CD4-positive, alpha-beta T cell treated with Interleukin-4 for 4 hours (primary cell): ENCODE measurements at regions not wholly inside any gene's neighbourhood (a gene's known extent, or its start where the extent isn't known, plus 50 kb on each side); places are given as distances from the start of the nearest gene placed in this dataset.
"Not testable (repeated sequence)": the region's sequence is repeated elsewhere in the genome, so short reads cannot be mapped to it uniquely, and the experiment has no call there.

ENCODE experiments used
- DNase-seq: peaks from one replicate; pipeline ENCODE4 v3.0.0-alpha.2; 2020

DNA sequence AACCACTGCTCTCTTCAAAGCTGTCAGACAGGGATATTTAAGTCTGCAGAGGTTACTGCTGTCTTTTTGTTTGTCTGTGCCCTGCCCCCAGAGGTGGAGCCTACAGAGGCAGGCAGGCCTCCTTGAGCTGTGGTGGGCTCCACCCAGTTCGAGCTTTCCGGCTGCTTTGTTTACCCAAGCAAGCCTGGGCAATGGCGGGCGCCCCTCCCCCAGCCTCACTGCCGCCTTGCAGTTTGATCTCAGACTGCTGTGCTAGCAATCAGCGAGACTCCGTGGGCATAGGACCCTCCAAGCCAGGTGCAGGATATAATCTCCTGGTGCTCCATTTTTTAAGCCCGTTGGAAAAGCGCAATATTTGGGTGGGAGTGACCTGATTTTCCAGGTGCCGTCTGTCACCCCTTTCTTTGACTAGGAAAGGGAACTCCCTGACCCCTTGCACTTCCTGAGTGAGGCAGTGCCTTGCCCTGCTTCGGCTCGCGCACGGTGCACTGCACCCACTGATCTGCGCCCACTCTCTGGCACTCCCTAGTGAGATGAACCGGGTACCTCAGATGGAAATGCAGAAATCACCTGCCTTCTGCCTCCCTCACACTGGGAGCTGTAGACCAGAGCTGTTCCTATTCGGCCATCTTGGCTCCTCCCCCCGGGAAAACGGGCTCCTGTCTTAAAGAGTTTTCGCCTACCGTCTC is 758.3 kb upstream of the NXPH2 start:
- not testable (repeated sequence) for DNase-seq

DNA sequence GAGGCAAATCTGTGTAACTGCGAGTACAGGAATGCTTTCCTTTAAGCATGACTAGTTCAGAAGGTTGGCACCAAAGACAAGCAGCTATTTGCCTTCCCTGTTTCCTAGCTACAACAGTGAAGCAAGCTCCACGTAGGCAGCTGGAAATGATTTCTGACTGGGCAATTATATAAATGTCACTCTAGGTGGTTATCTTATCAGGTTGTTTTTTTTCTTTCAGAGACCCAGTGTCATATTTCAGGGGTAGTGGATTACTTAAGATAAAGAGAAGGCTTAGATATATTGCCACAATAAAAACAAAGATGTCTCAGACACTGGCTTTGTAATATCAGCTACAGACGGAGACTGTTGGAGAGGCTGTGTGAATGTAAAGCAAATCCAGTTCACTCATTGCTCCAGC is 748.9 kb upstream of the NXPH2 start:
- no peak for DNase-seq

DNA sequence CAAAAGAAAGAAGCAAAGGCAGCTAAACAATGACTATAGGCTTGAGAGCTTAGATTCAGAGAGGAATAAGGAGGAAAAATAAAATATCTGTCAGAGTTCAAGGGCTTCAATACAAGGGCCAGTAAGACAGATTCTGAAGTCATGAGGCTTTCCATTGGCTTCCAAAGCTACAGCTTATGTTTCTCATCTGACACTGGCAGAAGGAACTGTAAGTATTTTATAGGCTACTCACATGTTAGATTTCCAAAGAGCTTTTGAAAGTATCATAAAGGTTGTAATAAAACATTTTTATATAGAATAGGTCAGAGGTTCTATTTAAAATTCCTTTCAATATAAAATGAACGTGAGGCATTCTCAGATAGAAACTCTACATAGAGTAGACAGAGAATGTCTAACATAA is 746.6 kb upstream of the NXPH2 start:
- no peak for DNase-seq

DNA sequence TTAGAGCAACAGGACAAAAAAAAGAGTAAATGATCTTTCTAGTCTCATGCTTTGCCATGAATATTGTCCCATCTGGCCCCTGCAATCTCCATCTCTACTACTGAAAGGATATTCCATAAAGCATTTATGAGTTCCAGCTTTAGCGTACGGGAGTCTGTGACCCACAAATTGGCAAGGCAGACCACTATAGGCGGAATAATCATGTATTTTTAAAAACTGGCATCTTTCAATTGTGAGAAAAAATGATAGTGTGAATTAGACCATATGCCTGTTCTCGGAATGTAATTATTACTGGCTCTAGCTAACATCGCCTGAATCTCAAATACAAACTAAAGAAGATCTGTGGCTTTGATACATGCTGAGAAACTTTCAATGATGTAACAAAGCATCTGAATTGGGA is 738.1 kb upstream of the NXPH2 start:
- DNase-seq: no peak

DNA sequence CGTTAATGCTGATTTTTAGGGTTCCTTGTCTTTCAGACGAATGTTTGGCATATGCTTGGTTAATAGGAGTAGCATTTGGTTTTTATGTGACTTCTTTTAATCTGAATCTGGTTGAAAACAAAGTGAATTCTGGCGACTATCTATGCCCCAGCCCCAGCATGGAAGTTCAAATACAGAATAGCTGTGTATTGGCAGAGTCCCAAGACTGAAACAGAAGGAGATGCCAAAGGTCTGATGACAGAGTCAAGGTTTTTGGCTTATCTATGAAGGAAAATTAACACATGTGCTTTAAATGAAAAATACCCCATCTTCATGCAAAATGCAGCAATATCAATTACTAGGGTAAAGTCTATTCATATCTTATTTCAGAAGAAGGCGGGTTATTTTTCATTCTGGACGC is 734.8 kb upstream of the NXPH2 start:
- DNase-seq: no peak

DNA sequence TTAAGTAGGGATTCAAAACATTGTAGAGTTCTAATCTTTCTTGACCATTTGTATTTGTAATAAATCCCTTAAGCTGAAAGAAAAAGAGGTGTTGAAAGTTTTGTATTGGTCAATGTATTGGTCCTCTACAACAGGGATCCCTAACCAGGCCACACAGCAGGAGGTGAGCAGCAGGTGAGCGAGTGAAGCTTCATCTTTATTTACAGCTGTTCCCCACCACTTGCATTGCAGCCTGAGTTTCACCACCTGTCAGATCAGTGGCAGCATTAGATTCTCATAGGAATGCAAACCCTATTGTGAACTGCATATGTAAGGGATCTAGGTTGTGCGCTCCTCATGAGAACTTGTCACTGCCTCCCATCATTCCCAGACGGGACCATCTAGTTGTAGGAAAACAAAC is 715.7 kb upstream of the NXPH2 start:
- no peak for DNase-seq

DNA sequence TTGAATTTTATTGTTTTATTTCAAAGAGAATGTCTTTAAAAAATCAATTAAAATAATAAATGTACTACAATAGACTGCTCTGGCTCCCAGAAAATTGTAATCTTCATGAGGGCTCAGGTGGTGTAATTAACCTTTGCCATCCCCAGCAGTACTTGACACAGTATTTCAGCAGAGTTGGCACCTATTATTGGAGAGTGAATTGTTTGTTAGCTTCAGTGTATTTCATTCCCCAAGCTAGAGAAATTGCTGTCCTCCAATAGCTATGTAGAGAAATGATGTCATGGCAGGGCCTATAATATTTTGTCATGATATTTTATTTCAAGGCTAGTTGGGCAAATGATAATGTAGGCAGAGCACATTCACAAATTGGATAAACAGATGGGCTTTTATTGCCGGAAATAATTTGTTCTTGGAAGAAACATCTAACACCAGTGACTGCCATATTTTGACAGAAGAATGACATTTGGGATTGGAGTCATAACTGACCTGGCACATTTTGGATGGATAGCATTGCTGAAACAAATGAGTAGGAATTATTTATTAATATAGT is 712.0 kb upstream of the NXPH2 start:
- no peak for DNase-seq

DNA sequence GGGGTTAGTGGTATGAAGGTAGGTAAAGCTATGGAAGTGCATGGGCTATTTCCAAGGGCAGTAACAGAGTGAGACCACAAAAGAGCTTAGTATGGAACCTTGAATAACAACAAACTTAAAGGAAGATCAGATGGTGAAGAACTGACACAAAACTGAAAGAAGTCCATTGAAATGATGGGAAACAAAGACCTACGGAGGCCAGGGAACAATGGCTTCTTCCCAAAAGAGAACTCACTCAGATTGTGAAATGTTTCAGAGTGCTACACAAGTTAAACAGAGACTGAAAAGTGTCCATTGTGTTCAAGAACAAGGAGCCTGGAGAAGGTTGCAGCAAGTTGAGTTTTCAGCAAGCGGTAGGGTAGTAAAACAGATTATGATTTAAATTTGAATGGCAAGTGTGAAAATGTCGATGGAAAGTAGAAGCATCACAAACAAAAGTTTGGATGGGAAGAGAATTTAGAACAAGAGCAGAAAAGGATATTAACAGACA is 700.0 kb upstream of the NXPH2 start:
- no peak for DNase-seq

DNA sequence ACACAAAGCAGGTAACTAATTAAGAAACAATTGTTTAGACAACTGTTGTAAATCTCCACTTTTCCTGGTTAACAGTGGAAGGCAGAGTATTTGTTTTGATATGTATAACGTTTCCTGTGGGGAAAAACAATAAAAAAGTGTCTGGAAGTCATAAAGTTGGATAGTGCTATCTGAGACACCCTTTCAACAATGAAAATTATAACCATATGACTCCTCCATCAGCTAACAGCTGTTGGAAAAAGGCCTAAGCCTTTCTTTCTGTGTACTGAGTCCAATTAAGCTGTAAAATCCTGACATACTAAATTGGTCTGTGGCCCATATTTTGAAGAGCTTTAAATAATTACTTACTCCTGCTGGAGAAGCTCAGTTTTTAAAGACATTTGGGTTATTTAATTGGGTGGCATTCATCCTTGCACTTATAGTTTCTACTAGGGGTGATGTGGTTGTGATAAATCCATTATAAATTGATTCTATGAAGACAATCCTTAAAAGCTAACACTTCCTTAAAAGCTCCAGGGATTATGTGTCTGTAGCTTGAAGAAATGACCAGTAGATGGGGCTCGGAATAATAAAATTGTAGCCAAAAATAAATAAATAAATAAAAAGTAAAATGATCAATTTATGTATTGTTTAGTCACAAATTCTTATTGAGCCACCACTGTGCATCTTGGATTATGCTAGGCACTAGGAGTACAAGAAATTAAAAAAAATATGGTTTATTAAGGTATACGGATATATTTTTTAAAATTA is 698.1 kb upstream of the NXPH2 start:
- DNase-seq: no peak

DNA sequence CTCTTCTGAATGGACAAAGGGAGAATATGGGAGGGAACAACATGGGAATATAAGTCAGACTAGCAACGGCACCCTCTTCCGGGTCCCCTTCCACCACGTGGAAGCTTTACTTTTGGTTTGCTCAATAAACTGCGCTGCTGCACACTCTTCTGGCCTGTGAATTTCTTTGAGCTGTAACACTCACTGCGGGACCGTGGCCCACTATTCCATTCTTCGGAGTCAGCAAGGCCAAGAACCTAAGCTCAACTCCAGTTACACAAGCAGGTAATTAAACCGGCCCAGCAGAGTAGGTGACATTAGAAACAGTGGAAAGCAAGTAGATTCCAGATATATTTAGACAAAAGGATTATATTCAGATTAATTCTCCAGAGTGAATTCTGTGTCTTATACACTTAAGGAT is 697.4 kb upstream of the NXPH2 start:
- no peak for DNase-seq

DNA sequence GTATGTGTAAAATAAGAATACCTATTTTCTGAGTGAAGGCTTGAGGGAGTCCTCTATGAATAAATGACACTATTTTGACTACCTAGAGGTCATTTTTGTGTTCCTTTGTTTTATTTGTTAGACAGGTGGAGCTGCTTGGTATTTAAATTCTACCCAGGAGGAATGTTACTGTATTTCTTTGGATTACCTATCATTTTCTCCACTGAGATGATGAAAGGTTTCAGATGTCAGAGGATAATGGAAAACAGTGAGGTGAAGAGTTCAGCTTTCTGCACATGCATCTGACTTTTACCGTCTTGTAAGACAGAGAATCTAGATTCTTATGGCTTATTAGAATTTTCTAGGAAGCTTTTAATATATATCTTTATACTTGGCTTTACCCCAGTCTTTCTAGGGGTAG is 689.8 kb upstream of the NXPH2 start:
- DNase-seq: no peak

DNA sequence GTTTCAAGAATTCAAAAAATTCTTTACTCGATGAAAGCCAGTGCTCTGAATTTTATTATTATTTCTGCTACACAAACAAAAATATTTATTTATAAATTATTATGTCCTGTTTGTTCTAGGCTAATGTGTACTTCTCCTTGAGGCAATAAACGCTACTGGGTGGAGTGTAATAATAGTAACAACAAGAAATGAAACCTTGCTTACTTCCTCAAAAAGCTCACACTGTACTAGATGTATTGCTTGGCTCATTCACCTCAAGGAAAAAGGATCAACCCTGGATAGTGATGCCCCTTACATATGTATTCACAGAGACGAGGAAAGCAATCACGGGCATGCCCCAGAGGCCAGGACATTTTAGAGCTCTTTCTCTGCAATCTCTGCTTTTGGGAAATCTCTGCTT is 685.6 kb upstream of the NXPH2 start:
- no peak for DNase-seq

DNA sequence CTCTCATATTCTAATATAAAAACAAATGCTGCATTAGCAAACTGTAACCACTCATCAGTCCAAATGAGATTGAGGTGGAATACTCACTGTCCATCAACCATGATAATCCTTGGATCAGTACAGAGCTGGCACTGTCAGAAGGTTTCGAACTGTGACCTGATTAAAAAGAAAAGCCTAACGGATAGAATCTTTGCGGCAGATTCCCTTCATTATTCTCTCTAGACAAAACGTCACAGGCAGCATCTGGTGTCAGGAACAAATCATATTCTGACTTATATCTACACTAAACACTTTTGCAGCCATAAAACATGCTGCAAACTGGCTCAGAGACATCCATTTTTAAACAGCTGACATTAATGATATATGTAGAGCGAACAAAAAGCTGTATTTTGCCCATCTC is 677.7 kb upstream of the NXPH2 start:
- no peak for DNase-seq

DNA sequence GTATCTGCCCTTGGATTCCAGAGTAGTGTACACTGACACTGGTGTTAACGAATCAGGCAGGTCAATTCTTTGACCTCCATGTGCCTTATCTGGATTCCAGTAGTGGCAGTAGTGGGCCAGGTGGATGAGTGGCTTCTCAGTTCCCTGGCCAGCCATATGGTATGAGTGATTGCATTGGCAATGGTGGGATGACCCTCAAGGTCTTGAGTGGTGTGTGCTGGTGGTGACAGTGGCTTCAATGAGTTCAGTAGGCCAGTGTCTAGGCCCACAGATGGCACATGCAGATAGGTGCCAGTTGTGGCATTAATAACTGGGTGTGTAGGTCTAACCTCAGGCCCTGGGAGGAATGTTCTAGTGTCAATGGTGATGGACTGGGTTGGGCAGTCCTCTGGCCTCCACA is 674.1 kb upstream of the NXPH2 start:
- no peak for DNase-seq

DNA sequence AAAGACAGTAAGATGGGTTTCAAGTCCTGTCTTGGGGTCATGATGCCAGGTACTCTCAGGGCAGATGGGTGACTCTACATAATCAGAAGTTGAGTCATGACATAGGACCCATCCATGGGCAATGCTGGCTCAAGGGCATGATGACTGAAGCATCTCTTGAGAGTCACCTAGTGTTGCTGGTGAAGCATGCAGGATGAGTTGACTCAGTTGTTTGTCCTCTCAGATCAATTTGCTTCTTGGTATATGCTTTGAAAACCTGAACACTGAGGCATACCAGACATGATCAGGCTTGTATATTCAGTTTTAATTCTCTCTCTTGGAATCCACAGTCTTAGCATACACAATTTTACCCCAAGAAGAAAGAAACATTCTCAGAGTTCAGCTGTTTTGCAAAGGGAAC is 658.9 kb upstream of the NXPH2 start:
- DNase-seq: no peak

DNA sequence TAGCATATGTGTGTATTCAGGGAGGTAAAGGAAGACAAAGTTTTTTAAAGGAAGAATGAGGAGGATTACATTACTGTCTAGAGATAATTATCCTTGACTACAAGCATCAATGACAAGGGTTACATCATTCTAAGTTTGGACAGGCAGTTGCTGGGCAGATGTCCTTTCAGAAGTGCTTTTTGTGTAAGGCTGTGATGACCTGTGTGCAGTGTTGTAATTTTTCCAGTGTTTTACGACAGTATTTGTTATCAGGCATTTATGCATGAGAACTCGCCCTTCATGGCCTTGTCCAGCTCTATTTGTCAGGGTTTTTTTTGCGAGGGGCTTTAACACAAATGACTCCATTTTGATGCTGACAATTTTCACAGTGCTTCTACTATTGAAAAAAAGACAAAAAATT is 658.3 kb upstream of the NXPH2 start:
- DNase-seq: no peak

DNA sequence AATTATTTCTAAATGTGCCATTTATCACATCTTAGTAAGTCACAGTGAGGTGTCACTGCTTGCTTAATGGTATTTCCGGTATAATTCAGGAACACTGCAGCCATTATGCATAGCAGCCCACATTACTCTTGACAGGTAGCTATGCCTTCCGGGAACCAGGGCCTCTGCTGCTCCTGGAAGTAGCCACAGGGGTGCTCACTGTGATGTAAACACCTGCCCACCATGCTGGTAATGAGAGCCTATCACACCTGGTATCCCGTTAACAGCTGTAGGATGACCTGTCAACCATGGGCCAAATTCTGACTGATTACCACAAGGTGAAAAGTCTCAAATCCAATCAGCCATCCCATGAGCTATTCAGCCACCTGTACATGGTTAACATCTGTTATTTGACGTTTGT is 647.0 kb upstream of the NXPH2 start:
- DNase-seq: no peak

DNA sequence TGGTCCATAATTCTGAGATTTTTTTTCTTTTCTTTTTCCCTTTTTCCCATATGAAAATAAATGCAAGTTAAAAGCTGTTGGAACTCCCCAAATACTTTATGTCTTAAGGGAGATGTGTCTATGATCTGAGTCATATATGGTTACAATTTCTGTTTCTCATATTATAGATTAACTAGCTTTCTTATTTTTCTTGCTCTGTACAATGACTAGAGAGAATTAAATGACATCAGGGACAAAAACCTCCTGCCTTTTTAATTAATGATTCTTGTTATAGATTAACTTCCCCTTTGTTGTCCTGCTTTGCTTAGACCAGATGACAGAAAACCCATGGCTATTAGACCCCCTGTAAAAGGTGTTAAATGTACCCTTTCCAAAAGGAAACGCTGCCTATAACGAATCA is 643.9 kb upstream of the NXPH2 start:
- no peak for DNase-seq

DNA sequence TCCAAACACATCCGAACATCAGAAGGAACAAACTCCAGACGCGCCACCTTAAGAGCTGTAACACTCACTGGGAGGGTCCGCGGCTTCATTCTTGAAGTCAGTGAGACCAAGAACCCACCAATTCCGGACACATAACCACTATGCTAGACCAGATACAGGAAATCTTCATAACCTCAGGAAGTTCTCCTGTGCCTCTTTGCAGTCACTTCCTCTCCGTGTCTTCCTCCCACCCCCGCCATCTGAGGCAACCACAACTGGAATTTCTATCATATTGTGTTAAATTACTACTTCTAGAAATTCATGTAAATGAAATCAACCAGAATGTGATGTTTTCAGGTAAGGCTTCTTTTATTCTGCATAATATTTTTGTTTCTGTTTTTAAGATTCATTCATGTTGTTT is 631.0 kb upstream of the NXPH2 start:
- no peak for DNase-seq

DNA sequence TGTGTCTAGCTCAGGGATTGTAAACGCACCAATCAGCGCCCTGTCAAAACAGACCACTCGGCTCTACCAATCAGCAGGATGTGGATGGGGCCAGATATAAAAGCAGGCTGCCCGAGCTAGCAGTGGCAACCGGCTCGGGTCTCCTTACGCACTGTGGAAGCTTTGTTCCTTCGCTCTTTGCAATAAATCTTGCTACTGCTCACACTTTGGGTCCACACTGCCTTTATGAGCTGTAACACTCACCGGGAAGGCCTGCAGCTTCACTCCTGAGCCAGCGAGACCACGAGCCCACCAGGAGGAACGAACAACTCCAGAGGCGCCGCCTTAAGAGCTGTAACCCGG is 630.6 kb upstream of the NXPH2 start:
- not testable (repeated sequence) for DNase-seq

DNA sequence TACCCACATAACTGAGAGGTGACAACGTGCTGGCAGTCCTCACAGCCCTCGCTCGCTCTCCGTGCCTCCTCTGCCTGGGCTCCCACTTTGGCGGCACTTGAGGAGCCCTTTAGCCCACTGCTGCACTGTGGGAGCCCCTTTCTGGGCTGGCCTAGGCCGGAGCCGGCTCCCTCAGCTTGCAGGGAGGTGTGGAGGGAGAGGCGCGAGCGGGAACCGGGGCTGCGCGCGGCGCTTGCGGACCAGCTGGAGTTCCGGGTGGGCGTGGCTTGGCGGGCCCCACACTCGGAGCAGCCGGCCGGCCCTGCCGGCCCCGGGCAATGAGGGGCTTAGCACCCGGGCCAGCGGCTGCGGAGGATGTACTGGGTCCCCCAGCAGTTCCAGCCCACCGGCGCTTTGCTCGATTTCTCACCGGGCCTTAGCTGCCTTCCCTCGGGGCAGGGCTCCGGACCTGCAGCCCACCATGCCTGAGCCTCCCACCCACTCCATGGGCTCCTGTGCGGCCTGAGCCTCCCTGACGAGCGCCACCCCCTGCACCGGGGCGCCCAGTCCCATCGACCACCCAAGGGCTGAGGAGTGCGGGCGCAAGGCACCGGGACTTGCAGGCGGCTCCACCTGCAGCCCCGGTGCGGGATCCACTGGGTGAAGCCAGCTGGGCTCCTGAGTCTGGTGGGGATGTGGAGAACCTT is 630.1 kb upstream of the NXPH2 start:
- DNase-seq: not testable (repeated sequence)

DNA sequence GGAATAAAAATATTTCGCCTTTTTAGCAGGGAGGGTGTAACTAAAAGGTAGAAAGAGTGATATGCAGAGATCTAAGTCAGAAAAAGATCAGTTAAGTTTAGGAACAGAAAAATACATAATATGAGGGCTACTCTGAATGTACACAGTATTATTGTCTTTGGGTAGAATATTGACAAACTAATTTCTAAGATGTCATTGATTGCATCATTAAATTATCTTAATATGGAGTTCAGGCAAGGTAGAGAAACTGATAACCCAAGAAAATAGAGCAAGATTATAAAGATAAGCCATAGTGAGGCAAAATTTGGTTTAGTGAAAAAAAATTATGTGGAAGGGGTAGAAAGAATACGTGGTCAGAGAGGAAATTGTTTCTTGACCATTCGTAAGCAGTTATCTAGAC is 629.0 kb upstream of the NXPH2 start:
- DNase-seq: no peak

DNA sequence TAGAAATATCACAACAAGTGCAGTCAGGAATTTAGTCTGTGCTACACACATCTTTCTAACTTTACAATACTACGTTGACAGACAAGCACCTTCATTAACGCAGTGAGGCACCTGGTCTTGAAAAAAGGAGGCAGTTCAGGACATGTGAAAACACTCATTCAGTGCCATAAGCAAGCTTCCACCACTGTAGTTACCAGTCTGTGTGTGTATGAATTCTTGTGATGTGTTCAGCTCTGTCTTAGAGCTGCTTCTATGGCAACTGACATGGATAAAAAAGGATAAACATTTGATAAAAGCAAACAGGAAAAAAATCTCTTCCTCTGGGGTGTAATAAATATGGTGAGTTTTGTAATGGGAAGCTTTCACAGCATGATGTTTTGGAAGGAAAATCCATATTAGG is 623.8 kb upstream of the NXPH2 start:
- DNase-seq: no peak

DNA sequence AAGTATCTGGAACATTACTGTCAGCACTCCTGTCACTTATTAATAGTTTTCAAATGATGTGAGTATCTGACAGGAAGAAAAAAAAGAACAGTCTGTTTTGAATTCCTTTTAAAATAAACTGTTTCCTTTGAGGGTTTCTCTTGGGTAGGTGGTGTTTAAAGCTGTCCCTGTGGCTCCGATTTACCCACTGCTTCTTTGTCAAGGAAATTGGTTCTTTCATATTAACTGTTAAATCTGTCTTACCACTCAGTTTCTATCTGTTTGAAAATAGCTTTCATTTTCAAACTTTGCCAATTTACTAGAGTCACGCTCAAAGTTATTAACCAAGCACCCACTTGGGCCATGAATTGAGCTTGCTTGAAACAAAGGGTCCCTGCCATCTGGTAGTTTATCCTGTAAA is 614.6 kb upstream of the NXPH2 start:
- DNase-seq: no peak
